HCT116 (cell line): ENCODE measurements at regions not wholly inside any gene's neighbourhood (a gene's known extent, or its start where the extent isn't known, plus 50 kb on each side); places are given as distances from the start of the nearest gene placed in this dataset.

Source experiments
- ATAC-seq: fragments of 200-7000 bp; cut with Tn5 transposase; 2 replicates; pipeline ENCODE4 v1.9.1; 2020; ENCODE audit warnings: mild to moderate bottlenecking, moderate library complexity
- BruUV-seq: library from RNA; stranded (reverse); fragments of 400-500 nt; replicated peaks from 2 replicates; lab custom pipeline; 2021; lab: Mats Ljungman, UMichigan
- CTCF ChIA-PET: fragments of 300-600 bp; sonication (Branson Sonifier 250); formaldehyde crosslinking; loops from one replicate; lab custom pipeline; 2021; ENCODE audit warnings: antibody characterized with exemption; lab: Charles Lee
- POLR2A ChIA-PET: fragments of 300-600, 350-600 bp; sonication (Branson Sonifier 250); formaldehyde crosslinking; loops from one replicate; lab custom pipeline; 2021; ENCODE audit warnings: antibody characterized with exemption; lab: Charles Lee
- RAD21 ChIA-PET, 2 experiments: fragments of 300-600 bp; sonication (Branson Sonifier 250); formaldehyde crosslinking; loops; one replicate each; lab custom pipeline; 2023; ENCODE audit warnings: low total read pairs in 2 of 2; ENCODE audit not compliant: uncharacterized antibody in 2 of 2, unreplicated experiment in 2 of 2, low non-redundant PET in 1 of 2; lab: Charles Lee
- DNase-seq: peaks from one replicate; pipeline ENCODE4 v3.0.0-alpha.2; 2010; ENCODE audit warnings: low read depth, low spot score
- H2AFZ ChIP-seq: fragments of 200-600 bp; shearing (Covaris generic), sonication (generic); 2 replicates; pipeline ENCODE4 v1.6.1; 2017; ENCODE audit warnings: low read depth, mixed run types, mixed read lengths, antibody characterized with exemption, low read length; ENCODE audit not compliant: poor library complexity, severe bottlenecking
- H3K27ac ChIP-seq: 2 replicates; pipeline ENCODE4 v1.5.1; 2012; ENCODE audit warnings: low read depth, low read length
- H3K27me3 ChIP-seq: fragments of 200-600 bp; sonication (generic); 2 replicates; pipeline ENCODE4 v1.6.1; 2016; ENCODE audit warnings: mixed run types, low read length, mixed read lengths; ENCODE audit not compliant: insufficient read depth
- H3K36me3 ChIP-seq, 2 experiments: fragments of 200-500 bp in 1 of 2; fragments of 200-600 bp in 1 of 2; sonication (Bioruptor generic) in 1 of 2; sonication (generic) in 1 of 2; 2 replicates each; pipeline versions ENCODE4 v1.5.1 to v1.6.1; 2014 to 2016; ENCODE audit warnings: low read length in 2 of 2, inconsistent platforms in 1 of 2, mixed read lengths in 1 of 2, mixed run types in 1 of 2; ENCODE audit not compliant: insufficient read depth in 2 of 2, control insufficient read depth in 1 of 2
- H3K4me1 ChIP-seq, 2 experiments: fragments of 200-600 bp in 1 of 2; sonication (generic) in 1 of 2; 2 replicates each; pipeline versions ENCODE4 v1.5.1 to v1.6.1; 2012 to 2017; ENCODE audit warnings: low read length in 2 of 2, inconsistent platforms in 1 of 2, mild to moderate bottlenecking in 1 of 2, mixed read lengths in 1 of 2, mixed run types in 1 of 2, moderate library complexity in 1 of 2; ENCODE audit not compliant: insufficient read depth in 2 of 2, control insufficient read depth in 1 of 2
- H3K4me2 ChIP-seq: fragments of 200-600 bp; sonication (generic); 2 replicates; pipeline ENCODE4 v1.6.1; 2017; ENCODE audit warnings: mixed run types, low read length, mixed read lengths
- H3K4me3 ChIP-seq, 2 experiments: fragments of 200-600 bp in 1 of 2; sonication (generic) in 1 of 2; replicated peaks in 1 of 2; 2 replicates each; pipeline ENCODE4 v1.5.1; 2011 to 2016; ENCODE audit warnings: low read length in 2 of 2, control low read depth in 1 of 2, low read depth in 1 of 2, mild to moderate bottlenecking in 1 of 2, mixed read lengths in 1 of 2, mixed run types in 1 of 2
- H3K79me2 ChIP-seq: fragments of 200-600 bp; sonication (generic); 2 replicates; pipeline ENCODE4 v1.6.1; 2017; ENCODE audit warnings: mild to moderate bottlenecking, mixed run types, low read length, moderate library complexity, mixed read lengths; ENCODE audit not compliant: insufficient read depth
- H3K9ac ChIP-seq: fragments of 200-600 bp; sonication (generic); 2 replicates; pipeline ENCODE4 v1.6.1; 2016; ENCODE audit warnings: low read length, mixed read lengths
- H3K9me2 ChIP-seq: fragments of 200-600 bp; sonication (generic), shearing (Covaris generic); 2 replicates; pipeline ENCODE4 v1.6.1; 2017; ENCODE audit warnings: mixed run types, mild to moderate bottlenecking, moderate library complexity; ENCODE audit not compliant: insufficient read depth
- H3K9me3 ChIP-seq, 2 experiments: fragments of 200-500 bp in 1 of 2; fragments of 200-600 bp in 1 of 2; sonication (Bioruptor generic) in 1 of 2; sonication (generic) in 1 of 2; 2 replicates each; pipeline ENCODE4 v1.6.1; 2014 to 2017; ENCODE audit warnings: low read length in 2 of 2, mixed read lengths in 2 of 2, inconsistent platforms in 1 of 2, low read depth in 1 of 2, mild to moderate bottlenecking in 1 of 2, mixed run types in 1 of 2, moderate library complexity in 1 of 2; ENCODE audit not compliant: control insufficient read depth in 1 of 2, insufficient read depth in 1 of 2
- H4K20me1 ChIP-seq: fragments of 200-600 bp; sonication (generic), shearing (Covaris generic); 2 replicates; pipeline ENCODE4 v1.6.1; 2017; ENCODE audit warnings: mixed run types, mild to moderate bottlenecking, moderate library complexity; ENCODE audit not compliant: insufficient read depth
- EZH2phosphoT487 ChIP-seq: fragments of 200-600 bp; IDR thresholded peaks from 2 replicates; pipeline ENCODE4 v1.6.1; 2018; ENCODE audit warnings: antibody characterized with exemption, borderline replicate concordance
- JUND ChIP-seq: IDR thresholded peaks from 2 replicates; pipeline ENCODE4 v1.6.1; 2012
- MAX ChIP-seq: IDR thresholded peaks from 2 replicates; pipeline ENCODE4 v1.6.1; 2012
- REST ChIP-seq: IDR thresholded peaks from 2 replicates; pipeline ENCODE4 v1.6.1; 2012; ENCODE audit warnings: low read depth
- TCF7L2 ChIP-seq: IDR thresholded peaks from 2 replicates; pipeline ENCODE4 v1.7.0; 2011; ENCODE audit warnings: borderline replicate concordance, inconsistent platforms; ENCODE audit not compliant: insufficient read depth, insufficient read length; ENCODE audit errors: extremely low read depth
- YY1 ChIP-seq: IDR thresholded peaks from 2 replicates; pipeline ENCODE4 v1.6.1; 2011; ENCODE audit warnings: low read length, low read depth, moderate library complexity, mild to moderate bottlenecking; ENCODE audit not compliant: insufficient replicate concordance; ENCODE audit errors: extremely low read depth
- intact Hi-C: fragments of 100-400 bp; cut with micrococcal nuclease; formaldehyde crosslinking; loops from 2 replicates; pipeline ENCODE4 v1.10.0; 2022

- H3K36me3 ChIP-seq, result no peaks in the 10 kb centered on the region
- H3K27me3 ChIP-seq, result no peaks in the 10 kb centered on the region
- intact Hi-C loops, result no loop called here
- H3K9me2 ChIP-seq, result no peaks in the 10 kb centered on the region
- H3K4me1 ChIP-seq, result no peaks in the 10 kb centered on the region
- no peak for ATAC-seq
- H2AFZ ChIP-seq, result no peak overlapping the region
- no peak overlapping the region for H3K9ac ChIP-seq
- DNase-seq, result no peak
- peaks cover 30 to 34% of the 10 kb centered on the region in 2 experiments; a peak in 2 of 4 replicates for H3K9me3 ChIP-seq
- H3K4me2 ChIP-seq, result no peak overlapping the region
- TF ChIP-seq EZH2phosphoT487, result no peak
- H3K79me2 ChIP-seq, result no peaks in the 10 kb centered on the region
- no peak overlapping the region for H3K4me3 ChIP-seq
- ChIA-PET CTCF (no interaction called here), RAD21 (no interaction called here), POLR2A (no interaction called here)
- H3K27ac ChIP-seq, result no peak overlapping the region
- H4K20me1 ChIP-seq, result no peaks in the 10 kb centered on the region; the same call in 1 of the 2 replicates
- BruUV-seq, result no TSS peak
These were observed 1653.8 kb upstream of the DDX18 start for GRCh38 chr2:116160657-116161056.

GRCh38 chr2:116162395-116162794 is 1652.1 kb upstream of the DDX18 start:
- Histone ChIP-seq H3K9me3 (peaks cover 23 to 25% of the 10 kb centered on the region in 2 experiments; a peak in 2 of 4 replicates), H3K4me1 (no peaks in the 10 kb centered on the region), H3K27ac (no peak overlapping the region), H3K9ac (no peak overlapping the region), H3K27me3 (no peaks in the 10 kb centered on the region), H3K4me3 (no peak overlapping the region), H2AFZ (no peak overlapping the region), H3K79me2 (no peaks in the 10 kb centered on the region), H3K9me2 (no peaks in the 10 kb centered on the region), H4K20me1 (no peaks in the 10 kb centered on the region; the same call in 1 of the 2 replicates), H3K36me3 (no peaks in the 10 kb centered on the region), H3K4me2 (no peak overlapping the region)
- no TSS peak for BruUV-seq
- intact Hi-C loops, result no loop called here
- ChIA-PET POLR2A (no interaction called here), RAD21 (no interaction called here), CTCF (no interaction called here)
- no peak for ATAC-seq
- no peak for DNase-seq
- TF ChIP-seq MAX, result no peak
- TF ChIP-seq JUND, result no peak
- TF ChIP-seq REST, result no peak
- no peak for TF ChIP-seq YY1
- TF ChIP-seq TCF7L2, result no peak
